ENCODE measurements at regions not wholly inside any gene's neighbourhood (a gene's known extent, or its start where the extent isn't known, plus 50 kb on each side); places are given as distances from the start of the nearest gene placed in this dataset.

DNA sequence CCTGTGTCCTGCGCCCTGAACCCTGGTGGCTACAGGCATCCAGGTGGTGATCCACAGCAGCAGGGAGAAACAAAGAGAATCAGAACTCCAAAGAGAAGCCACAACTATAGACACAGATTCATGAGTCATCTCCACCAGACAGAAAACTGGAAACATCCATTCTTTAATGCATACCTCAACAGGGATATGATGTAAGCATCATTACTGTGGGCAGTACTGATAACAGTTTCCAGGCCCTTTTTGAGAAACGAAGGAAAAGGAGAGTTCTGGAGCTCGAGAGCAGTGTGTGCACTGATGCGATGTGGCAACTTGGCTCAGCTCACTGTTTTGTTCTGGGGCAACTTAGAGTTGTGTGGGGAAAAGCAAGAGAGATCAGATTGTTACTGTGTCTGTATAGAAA, 215.6 kb upstream of the ADAMTS16 start:
- DNase-seq, result no peak

GRCh38 chr5:4927097-4927496, 213.0 kb upstream of the ADAMTS16 start:
- no peak for DNase-seq

GRCh38 chr5:4928409-4928808, 211.7 kb upstream of the ADAMTS16 start:
- no peak for DNase-seq

- no peak for DNase-seq
Observed at GRCh38 chr5:4929092-4929655, 211.0 kb upstream of the ADAMTS16 start.

GRCh38 chr5:4939042-4939781, 200.9 kb upstream of the ADAMTS16 start:
- no peak for DNase-seq

DNA sequence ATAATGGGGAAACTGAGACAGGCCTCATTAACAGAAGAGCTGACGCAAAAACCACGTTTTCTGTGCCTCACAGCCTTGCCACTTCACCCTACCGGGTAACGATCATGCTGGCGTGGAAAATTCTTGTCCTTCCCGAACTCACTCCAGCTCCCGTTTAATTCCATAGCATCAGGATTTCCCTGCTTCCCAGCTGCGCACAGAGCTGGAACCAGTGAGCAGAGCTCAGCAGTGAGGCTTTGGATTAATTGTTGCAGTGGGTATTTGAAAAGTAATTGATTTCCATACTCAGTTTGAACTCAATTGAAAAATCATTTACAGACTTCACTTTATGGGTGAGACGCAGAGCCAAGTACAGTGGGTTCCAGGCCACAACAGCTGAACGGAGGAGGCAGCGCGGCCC, 199.0 kb upstream of the ADAMTS16 start:
- no peak for DNase-seq

DNA sequence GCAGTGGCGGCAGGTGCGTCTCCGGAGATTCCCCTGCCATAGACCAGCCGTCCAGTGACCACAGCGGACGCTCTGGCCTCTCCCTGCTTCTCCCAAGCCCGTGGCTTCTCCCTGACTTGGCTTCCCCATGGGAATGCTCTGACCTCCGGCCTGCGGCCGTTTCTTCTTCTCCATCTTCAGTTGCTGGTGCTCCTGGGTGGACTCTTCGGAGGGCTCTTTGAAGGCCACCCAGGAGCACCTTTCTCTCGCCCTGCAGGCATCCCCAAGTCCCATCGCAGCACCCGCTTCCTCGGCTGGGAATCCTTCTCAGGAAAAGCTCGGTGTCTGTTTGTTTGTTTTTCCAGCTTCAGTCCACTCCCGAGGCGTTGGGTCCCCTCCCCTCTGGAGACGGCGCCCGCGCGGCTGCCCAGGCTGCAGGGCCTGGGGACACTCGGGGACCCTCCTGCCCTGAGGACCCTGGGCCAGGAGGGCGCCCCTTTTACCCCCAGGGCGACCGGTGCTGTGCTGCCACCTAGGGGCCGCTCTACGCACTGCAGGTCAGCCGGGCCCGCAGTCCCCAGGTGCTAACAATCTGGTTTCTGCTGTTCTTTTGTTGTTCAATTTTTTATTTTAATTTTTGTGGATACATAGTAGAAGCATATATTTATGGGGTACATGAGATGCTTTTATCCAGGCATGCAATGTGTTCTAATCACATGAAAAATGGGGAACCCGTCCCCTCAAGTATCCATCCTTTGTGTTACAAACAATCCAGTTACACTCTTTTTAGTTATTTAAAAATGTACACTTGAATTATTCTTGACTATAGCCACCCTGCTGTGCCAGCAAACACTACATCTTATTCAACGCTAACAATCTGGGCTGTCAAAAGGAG, 197.9 kb upstream of the ADAMTS16 start:
- peak; percentile 6 to 8 for DNase-seq

- no peak for DNase-seq
Observed at GRCh38 chr5:4942831-4943178, 197.3 kb upstream of the ADAMTS16 start.

GRCh38 chr5:4945296-4945695, 194.8 kb upstream of the ADAMTS16 start:
- DNase-seq, result no peak

DNA sequence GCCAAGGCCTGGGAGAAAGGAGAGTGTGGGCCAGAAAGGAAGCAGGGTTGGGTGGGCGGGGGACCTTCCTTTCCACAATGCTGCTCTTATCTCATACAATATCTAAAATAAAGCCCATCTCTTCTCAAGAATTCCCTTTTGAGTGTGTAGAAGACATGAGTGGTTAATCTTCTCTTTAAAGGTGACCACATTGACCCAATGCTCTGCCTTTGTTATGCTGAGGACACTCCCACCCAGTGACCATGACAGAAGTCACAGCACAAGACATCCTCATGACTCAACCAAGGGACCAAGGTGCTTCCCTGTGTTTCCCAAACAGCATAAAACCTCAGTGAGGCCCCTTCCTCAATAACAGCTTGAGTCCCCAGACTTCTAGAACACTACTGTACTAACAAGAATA, 193.0 kb upstream of the ADAMTS16 start:
- DNase-seq, result no peak

DNA sequence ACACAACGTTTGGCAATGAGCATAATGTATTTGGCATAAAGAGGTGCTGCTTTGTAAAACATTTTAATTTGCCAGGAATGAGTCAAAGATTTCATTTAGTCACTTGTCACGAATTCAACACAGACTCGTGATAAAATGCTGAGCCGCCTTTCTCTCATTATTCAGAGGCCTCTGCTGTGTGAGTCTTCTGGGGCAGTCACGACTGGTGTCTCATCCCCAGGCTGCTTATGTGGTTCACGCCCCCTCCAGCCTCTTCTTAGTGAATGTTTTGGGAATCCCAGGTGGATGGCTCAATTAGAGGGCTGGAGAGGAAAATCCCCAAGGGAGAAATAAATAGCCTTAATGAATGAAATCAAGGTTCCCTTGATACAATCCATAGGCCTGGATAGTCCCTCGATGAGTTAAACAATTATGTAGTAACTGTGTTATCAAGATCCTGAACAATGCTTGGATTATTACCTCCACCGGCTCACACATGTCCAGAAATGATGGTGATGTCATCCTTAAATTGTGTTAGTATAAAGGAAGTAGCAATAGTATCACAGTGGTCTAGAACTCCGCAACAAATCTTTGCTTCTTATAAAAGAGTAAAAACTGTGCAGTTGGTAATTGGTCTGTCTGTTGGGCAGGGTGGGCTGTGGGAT, 192.1 kb upstream of the ADAMTS16 start:
- no peak for DNase-seq

GRCh38 chr5:4949108-4949507, 191.0 kb upstream of the ADAMTS16 start:
- no peak for DNase-seq

- DNase-seq, result no peak
Observed at GRCh38 chr5:4953576-4953975, 186.6 kb upstream of the ADAMTS16 start.

DNA sequence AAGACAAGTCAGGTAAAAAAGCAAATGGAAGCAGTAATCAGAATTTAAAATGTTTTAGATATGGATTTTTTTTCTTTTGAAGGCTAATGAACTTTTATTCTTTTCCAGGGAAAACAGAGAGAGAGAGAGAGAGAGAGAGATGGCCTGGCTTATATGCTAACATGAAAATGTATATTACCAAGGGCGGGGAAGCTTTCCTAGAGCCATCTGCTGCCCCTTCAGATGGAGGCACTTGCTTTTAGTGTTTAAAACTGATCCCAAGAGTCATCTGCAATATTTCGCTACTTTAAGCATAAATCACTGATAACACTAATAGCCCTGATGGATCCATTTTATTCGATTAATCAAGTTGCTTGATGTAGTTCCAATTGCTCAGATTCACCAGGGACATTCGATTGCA, 186.1 kb upstream of the ADAMTS16 start:
- no peak for DNase-seq

DNA sequence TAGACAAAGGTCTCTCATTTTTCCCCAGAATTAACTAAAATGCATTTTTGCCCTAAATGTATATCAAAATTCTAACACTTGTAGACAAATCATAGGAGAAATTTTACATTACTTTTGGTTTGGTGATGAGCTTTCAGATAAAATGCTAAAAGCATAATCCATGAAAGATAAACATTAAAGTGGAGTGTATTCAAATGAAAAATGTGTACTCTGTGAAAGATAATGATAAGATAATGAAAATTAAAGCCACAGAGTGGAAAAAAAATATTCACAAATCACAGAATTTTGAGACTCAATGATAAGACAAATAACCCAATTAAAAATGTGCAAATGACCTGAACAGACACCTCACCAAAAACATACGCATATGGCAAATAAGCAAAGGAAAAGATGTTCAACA, 176.9 kb upstream of the ADAMTS16 start:
- DNase-seq, result no peak

DNA sequence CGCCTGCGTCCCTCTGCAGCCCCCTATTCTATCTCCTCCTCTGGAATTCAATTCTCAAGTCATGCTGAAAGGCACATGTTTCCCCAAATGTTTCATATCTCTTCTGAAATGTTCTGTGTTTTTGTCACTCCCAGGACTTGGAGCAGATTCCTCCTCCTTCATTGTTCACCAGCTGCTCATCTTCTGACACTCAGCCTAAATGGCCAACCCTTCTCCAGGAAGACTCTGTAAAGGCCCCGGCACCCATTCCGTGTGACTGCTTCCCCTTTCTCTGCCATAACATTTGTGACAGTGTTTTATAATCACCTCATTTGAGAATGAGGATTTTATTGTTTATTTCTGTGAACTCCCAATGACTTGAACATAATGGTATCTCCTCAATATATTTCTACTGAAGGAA, 170.8 kb upstream of the ADAMTS16 start:
- no peak for DNase-seq

DNA sequence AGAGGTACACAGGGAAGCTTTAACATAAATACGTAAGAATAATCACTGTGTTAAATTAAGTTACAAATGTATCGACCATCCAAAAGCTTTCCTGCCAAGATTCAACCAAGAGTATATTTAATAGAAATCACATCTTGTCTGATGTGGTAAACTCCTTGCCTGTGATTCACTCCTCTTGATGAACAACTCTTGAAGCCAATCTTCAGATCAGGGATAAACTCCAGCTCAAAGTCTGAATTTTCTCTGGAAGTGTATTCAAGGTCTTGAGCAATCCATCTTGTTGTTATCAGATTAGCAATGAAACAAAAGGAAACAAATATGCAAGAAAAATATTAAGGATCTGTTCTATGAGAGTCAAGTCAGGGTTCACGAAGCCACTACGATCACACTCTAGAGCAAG, 170.0 kb upstream of the ADAMTS16 start:
- no peak for DNase-seq

- no peak for DNase-seq
Observed at GRCh38 chr5:4976902-4977301, 163.2 kb upstream of the ADAMTS16 start.

DNA sequence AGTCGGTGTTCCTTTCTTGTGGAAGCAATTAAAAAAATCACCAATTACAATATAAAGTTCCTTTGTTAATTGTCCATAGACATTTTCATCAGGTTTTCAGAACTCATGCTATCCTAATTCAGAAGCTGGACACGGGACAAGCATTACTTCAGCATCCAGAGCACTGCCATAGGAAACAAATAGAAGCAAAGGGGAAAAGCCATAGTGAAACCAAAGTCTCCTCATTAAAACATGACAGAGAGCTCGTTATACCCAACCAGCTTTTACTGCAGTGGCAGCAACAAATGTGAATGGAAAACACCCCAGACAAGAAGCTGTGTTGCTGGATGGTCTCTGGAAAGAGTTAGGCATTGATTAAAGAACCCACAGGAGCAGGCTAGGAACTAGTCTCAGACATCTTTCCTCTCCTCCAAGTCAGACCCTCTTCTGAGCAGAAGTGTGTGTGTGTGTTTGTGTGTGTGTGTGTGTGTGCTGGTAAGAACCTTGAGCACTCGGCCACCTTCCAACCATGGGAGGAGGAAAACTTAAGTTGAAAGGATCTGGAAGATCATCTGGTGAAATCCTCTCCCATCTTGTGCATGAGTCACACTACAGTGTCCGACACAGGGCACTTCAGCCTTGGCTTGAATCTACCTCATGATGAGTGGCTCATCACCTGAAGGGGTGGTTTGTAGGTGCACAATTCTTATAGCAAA, 162.6 kb upstream of the ADAMTS16 start:
- no peak for DNase-seq

- no peak for DNase-seq
Observed at GRCh38 chr5:4980201-4980600, 159.9 kb upstream of the ADAMTS16 start.

DNA sequence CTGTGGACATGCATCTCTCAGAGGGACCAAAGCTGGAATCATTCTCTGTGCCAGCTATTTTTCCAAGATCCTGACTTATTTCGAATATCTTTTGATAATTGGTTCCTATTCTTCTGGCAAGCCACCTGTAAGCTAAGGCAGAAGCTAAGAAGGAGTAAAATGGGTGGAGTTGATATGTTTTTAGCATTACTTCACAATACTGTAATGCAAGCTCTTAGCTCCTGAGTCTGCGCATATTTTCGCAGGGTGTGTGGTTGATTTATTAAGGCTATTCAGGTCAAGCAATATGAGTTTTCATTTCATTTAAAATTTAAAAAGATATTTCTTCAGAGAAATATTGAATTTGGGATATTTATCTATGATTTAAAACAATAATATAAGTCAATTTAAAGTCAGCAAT, 158.5 kb upstream of the ADAMTS16 start:
- no peak for DNase-seq

DNA sequence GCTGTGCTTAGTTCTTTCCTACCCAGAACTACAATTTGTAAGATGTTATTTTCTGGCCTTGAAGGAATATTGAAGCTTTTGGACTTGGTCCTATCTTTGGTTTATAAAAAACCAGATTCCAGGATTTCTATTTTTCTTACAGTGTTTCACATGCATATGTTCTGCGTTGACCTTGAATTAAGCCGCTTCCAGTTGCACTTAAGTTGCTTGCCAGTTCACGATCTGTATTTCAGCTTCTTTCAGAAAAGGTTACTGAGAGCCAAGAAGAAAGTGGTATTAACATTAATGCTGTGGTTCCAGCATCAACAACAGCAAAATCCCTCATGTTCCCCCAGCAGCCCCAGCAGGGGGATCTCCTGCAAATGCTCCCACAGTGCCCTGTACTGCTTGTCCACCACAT, 156.4 kb upstream of the ADAMTS16 start:
- no peak for DNase-seq

DNA sequence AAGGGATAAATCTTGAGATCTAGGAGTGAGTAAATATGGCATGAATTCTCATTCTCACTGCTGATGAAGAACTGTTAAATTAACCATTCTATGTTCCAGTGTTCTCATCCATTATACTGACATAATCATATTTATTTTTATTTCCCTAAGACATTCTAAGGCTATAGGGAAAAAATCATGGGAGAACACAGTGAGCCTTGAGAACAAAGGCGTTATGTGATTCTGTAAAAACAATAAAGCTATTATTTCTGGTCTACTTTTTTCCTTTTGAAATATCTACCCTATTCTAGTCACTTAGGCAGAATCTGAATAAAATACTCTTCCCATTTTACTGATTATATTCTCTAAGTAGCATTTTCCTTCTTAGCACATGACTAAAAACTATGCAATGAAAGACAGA, 155.7 kb upstream of the ADAMTS16 start:
- no peak for DNase-seq

All from activated CD4-positive, alpha-beta T cell treated with anti-CD3 and anti-CD28 coated beads, Interleukin-2, amount 50 U/mL, for 48 hours (primary cell).